ENCODE measurements at regions not wholly inside any gene's neighbourhood (a gene's known extent, or its start where the extent isn't known, plus 50 kb on each side); places are given as distances from the start of the nearest gene placed in this dataset.

GRCh38 chr2:146161256-146161882, 1641.5 kb upstream of the ZEB2 start:
- no peak for FAIRE-seq

- no peak for FAIRE-seq
Measured at GRCh38 chr2:146158072-146158674, 1638.3 kb upstream of the ZEB2 start.

- FAIRE-seq: no peak
Measured at GRCh38 chr2:146147448-146148012, 1627.6 kb upstream of the ZEB2 start.

- no peak for FAIRE-seq
Measured at GRCh38 chr2:146143971-146144370, 1624.1 kb upstream of the ZEB2 start.

- no peak for FAIRE-seq
Measured at GRCh38 chr2:146138820-146139219, 1618.9 kb upstream of the ZEB2 start.

GRCh38 chr2:146135245-146135644, 1615.3 kb upstream of the ZEB2 start:
- no peak for FAIRE-seq

- no peak for FAIRE-seq
Measured at GRCh38 chr2:146131785-146132184, 1611.9 kb upstream of the ZEB2 start.

- no peak for FAIRE-seq
Measured at GRCh38 chr2:146131048-146131447, 1611.1 kb upstream of the ZEB2 start.

GRCh38 chr2:146130290-146130689, 1610.4 kb upstream of the ZEB2 start:
- FAIRE-seq: no peak

GRCh38 chr2:146129231-146129630, 1609.3 kb upstream of the ZEB2 start:
- no peak for FAIRE-seq

- FAIRE-seq: no peak
Measured at GRCh38 chr2:146128216-146128615, 1608.3 kb upstream of the ZEB2 start.

- FAIRE-seq: no peak
Measured at GRCh38 chr2:146125551-146125950, 1605.6 kb upstream of the ZEB2 start.

- FAIRE-seq: no peak
Measured at GRCh38 chr2:146124741-146125140, 1604.8 kb upstream of the ZEB2 start.

GRCh38 chr2:146123714-146124113, 1603.8 kb upstream of the ZEB2 start:
- no peak for FAIRE-seq

- no peak for FAIRE-seq
Measured at GRCh38 chr2:146123256-146123655, 1603.3 kb upstream of the ZEB2 start.

GRCh38 chr2:146119586-146119985, 1599.7 kb upstream of the ZEB2 start:
- no peak for FAIRE-seq

GRCh38 chr2:146108993-146109392, 1589.1 kb upstream of the ZEB2 start:
- no peak for FAIRE-seq

- no peak for FAIRE-seq
Measured at GRCh38 chr2:146094185-146094584, 1574.3 kb upstream of the ZEB2 start.

GRCh38 chr2:146081459-146081858, 1561.5 kb upstream of the ZEB2 start:
- no peak for FAIRE-seq

- FAIRE-seq: no peak
Measured at GRCh38 chr2:146080925-146081324, 1561.0 kb upstream of the ZEB2 start.

GRCh38 chr2:146079216-146079615, 1559.3 kb upstream of the ZEB2 start:
- no peak for FAIRE-seq

GRCh38 chr2:146077156-146077555, 1557.2 kb upstream of the ZEB2 start:
- FAIRE-seq: no peak

- no peak for FAIRE-seq
Measured at GRCh38 chr2:146068051-146068450, 1548.1 kb upstream of the ZEB2 start.

- FAIRE-seq: no peak
Measured at GRCh38 chr2:146048141-146048540, 1528.2 kb upstream of the ZEB2 start.

Measured in TTC549 (cell line).